ENCODE measurements at regions not wholly inside any gene's neighbourhood (a gene's known extent, or its start where the extent isn't known, plus 50 kb on each side); places are given as distances from the start of the nearest gene placed in this dataset.

DNA sequence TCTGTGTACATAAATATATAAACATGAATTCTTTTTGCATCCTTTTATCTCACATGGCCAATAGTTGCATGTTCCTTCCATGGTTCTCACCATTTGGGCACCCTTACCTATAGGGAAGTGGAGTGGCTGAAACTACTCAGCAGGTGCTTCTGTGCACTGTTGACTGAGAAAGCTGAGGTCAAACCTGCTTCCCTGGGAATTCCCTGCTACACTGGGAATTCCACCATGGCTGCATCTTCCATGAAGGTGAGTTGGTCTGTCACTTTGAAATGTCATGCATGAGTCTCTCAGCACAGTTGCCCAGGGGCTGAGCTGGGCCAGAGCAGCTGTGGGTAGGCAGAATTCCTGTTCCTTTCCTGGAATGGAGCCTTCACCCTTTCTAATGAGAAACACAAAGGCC is 193.8 kb upstream of the PRSS16 start:
- DNase-seq, result no peak

DNA sequence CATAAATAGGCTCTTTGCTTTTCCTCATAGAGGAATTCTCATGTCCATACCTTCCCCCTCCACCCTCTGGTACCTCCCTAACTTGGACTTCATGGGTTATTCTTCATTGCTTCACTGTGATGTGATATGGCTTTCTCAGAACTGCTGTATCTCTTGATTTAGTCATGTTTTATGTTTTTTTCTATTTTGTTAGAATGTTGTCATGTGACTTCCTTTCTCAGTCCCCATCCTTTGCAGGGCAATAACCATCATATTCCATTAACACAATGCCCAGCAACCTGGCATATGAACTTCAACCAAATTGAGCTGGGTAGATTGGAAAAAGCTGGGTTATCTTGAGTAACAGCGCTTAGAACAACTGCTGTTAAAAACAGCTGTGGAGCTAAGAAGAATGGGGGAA is 190.9 kb upstream of the PRSS16 start:
- no peak for DNase-seq

DNA sequence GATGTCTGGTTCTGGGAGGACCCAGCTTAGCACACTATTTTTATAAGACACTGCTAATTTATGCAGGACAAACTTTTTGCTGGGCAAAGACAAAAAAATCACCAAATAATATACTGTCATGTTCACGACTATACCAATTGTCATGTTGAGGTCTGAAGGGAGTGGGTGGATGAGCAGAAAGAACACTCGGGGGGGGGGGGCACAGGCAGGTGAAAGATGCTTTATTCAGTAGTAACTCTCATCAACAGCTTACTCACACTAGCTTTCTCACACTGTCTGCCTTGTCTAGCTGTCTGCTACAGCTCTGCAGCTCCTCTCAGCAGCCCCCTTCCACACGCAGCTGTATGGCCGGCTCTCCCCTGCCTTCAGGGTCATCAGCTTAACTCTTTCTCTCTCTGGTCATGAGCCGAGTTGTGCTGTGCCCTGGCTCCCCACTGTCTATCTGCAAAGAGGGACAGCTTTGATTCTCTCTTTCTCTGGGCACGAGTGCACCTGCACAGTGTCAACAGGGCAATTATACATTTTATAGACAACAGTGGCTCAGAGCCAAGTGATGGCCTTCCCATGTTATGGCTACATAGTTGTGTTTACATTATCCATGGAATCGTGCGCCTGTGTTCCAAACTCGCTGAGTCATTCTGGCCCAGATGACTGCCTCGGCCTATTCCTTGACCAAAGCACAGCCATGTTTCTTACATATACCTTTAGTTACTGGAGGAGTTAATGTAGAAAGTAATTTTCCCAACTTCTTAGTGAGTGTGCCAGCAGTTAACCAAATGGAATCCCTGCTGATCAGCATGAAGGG is 187.7 kb upstream of the PRSS16 start:
- DNase-seq, result no peak

DNA sequence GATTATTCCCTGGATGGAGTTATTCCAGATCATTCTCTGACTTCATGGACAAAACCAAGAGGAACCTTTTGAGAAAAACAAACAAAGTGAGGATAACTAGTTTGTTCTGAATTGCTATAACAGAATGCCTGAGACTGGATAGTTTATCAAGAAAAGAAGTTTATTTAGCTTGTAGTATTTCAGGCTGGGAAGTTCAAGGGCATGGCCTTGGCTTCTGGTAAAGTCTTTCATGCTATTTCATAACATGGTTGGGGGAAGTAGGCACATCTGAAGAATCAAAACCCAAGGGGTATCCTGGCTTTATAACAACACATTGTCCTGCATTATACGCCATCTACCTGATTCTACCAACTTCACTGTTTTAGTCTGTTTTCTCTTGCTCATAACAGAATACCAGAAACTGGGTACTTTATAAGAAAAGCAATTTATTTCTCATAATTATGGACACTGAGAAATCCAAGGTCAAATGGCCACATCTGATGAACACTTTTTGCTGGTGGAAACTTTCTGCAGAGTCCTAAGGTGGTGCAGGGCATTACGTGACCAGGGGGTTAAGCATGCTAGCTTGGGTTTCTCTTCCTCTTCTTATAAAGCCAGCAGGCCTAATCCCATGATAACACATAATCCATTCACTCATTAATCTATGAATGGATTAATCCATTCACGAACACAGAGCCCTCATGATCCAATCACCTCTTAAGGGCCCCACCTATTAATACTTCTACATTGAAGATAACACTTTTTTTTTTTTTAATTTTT is 186.1 kb upstream of the PRSS16 start:
- no peak for DNase-seq

DNA sequence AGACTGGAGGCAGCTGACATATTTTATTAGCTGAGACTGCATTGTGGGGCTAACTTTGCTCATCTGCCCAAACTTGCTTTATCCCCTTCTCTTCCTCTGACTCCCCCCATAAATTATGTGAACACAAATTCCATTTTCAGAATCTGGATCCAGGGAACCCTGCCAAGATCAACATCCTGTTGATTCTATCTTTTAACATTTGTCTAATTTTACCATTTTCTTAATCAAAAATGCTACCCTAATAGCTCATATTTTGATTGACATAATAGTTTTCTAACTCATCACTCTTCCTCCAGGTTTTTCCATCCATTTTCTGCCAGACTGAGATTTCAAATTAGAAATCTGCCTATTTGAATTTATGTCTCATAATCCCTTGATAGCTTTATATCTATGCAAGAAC is 184.7 kb upstream of the PRSS16 start:
- DNase-seq, result no peak

DNA sequence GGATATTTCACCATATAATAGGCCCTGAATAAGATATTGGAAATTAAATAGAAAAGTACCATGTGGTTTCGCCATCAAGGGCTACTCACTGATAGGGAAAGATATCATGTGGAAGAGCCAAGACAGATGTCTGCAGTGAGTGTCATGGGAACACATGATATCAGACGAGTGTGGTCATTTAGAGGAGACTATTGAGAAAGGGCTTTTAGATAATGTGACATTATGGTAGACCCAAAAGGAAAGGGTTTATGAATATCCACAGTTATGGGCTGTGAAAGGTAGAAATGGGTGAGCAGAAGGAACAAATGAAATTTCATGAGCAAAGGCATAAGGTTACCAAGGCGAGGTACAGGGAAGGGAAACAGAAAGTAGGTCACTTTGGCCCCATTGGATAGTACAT is 182.3 kb upstream of the PRSS16 start:
- DNase-seq, result no peak

DNA sequence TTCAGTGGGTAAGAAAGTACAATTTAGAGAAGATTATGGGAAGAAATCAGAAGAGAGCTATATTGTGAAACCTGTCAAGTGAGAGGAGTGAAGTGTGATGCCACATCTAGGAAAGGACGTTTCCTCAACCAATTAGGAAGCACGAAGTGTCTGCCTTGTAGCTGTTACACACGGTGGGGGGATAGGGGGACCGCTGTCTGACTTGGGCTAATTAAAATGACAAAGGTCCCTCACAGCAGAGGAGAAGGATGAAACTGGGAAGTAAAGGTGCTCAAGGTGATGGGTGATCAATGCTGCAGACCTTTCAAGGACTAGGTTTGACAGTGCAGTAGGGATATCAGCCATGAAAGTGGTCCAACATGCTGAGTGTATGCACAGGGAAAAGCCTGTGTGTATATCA is 181.1 kb upstream of the PRSS16 start:
- no peak for DNase-seq

DNA sequence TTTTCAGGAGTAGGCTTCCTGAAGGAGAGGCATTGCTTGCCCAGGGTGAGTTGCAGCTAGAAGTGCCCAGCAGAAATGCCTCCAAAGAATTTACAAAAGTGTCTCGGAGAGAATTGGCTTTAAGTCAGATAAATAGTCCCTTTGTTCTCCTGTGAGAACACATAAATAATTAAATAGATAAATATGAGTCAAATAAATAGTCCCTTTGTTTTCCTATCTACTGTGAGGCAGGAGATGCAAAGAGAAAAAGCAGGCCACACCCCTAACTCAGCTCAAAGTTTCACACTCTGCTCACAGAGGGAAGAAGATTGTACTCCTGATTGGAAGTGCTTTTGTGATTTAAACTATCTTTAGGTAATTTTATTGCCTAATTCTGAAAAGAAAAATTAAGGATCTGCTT is 180.7 kb upstream of the PRSS16 start:
- no peak for DNase-seq

DNA sequence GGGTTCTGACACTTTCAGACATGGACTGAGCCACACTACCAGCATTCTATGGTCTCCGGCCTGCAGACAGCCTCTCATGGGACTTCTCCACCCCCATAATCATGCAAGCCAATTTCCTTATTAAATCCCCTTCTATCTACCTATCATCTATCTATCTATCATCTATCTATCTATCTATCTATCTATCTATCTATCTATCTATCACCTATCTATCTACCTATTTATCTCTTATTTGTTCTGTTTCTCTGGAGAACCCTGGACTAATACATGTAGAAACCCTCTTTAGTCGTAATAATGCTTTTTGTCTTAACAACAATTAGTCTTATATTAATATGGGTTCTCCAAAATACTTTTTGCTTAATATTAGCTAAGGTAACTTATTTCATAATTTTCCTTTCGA is 174.1 kb upstream of the PRSS16 start:
- no peak for DNase-seq

DNA sequence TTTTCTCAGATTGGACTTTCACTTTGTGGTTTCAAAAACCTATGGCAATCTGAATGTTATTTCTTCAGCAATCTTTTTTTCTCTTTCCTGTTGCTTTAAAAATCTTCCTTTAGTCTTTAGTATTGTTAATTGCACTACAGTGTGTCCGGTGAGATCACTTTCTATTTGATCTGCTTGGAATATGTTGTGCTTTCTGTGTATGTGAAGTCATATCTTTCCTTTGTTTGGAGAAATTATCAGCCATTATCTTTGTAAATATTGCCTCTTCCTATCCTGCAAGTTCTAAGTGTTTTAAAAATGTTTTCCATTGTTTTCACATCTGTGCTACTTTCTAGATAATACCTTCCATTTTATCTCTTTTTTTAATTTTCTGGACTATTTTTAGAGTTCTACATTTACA is 171.4 kb upstream of the PRSS16 start:
- no peak for DNase-seq

DNA sequence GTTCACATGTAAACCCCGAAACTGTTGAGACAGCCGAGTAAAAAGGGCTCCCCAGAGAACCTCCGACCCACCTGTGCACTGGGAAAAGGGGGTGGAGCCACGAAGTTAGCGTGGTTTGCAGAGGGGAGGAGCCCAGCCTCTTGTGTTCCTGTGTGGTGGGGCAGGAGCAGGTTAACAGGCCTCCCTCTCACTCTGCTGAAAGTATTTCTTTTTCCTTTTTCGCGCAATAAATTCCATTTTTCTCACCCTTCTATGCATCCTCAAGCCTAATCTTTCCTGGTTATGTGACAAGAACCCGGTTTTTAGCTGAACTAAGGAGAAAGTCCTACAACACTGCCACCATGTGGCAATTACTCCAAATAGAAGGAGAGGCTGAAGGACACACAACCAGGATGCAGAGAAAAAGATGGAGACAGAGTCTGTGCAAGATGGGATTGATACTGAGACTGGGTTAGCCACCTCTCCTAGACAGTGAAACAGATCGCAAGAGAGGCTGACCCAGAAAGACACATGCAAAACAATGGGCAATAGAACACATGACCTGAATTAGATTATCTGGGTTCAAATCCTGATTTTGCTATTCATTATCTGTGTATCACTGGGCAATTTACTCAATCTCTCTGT is 168.7 kb upstream of the PRSS16 start:
- peak; percentile 79 for DNase-seq

DNA sequence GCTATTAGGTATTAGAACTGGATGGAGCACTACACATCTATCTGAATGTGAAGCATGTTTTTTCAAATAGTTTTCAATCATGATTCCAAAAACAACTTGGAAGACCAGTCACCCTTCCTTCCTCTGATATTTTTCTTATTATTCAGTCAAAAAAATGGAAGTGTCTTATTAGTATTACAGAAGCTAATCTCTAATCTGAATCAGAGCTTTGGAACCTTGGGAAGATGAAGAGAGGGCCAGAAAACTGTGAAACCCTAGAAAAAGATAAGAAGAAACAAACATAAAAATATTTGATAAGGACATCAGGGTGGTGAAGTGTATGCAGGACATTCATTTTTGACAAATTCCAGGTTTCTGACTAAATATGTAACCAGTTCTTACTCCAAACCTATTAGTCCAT is 166.3 kb upstream of the PRSS16 start:
- no peak for DNase-seq

DNA sequence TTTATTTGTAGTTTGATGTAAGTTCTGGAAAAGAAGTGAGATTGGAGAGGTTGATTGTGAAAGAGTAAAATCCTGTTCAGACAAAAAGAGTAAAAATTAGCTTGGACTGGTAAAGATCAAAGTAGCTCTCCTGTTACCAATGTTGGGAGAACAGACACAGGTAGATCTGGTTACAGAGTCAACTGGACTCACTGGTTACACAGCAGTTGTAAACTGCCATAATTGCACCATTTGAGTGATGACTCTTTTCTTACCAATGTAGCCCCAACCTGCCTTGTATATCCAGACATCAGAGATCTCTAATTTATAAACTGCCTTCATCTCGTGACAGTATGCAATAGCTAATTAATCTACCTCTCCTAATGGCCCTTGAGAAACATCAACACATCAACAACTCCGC is 165.6 kb upstream of the PRSS16 start:
- no peak for DNase-seq

DNA sequence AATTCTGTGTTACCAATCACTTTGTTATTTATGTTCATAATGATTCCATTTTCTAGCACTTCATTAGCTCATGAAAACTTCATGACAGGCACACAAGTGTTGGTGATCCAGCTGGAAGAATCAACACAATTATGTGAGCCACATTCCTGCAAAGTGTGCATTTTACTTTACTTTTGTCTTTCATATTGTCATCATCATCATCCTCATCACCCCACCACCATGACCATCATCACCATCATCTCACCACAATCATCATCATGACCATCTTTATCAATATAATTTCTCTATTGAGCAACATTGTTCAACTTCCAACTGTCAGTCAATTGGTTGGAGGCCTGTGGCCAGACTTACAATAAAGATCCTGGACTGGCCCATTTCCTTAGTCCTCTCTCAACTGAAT is 159.4 kb upstream of the PRSS16 start:
- DNase-seq, result no peak

DNA sequence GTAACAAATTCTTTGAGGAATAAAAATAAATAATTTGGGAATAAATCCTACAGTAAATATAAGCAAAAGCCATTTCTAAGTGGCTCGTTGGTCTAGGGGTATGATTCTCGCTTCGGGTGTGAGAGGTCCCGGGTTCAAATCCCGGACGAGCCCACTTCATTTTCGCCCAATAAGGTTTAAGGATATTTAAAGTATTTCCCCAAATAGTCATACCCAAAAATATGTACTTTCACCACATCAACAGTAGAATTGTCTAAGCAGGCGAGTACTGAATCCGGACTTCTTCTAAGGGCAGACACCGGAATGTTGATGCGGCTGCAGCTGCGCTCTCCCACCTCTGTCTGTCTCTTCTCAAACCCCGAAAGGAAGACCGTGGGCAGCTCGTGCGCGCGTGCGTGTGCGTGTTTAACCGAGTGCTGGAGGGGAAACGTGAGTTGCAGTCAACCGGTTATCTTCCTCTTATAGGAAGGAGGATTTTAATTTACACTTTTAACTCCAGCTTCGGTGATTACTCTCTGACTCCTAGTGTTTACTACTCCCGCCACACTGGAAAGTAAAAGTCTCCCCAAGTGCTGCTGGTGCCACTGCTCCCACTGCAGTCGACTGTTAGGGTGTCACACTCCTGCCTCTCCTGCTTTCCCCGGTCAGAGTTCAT is 155.7 kb upstream of the PRSS16 start:
- peak; percentile 52 for DNase-seq

DNA sequence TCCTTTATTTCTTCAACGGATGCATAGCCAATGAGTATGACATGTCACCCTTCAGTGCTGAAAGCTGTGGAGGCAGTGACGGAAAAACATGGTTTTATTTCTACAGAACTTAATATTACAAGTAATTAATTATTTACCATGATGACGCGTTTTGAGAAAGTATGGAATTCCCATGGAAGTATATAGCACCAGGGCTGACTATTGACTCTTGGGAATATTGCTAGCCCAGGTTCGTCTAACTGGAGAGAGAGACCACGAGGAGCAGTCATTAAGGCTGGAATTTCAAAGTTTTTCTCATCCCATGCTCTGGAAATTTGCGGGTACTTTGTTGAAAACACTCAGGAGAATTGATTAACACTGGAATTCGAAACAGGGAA is 155.2 kb upstream of the PRSS16 start:
- peak; percentile 4 for DNase-seq

DNA sequence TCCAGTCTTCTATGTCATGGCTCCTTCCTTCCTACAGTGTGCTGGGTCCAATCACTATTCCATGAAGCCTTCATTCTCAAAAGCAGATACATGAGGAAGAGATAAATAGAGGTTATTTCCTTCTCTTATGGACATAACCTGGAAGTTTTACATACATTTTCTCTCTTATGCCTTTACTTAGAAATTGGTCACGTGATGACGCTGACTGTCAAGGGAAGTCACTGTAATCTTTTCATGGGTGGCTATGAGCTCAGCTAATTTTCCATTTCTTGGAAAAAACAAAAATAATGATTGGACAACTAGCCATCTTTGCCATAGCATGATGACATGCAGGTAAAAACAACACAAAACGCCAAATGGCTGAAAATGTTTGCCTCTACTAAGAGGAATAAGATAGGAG is 151.6 kb upstream of the PRSS16 start:
- no peak for DNase-seq

DNA sequence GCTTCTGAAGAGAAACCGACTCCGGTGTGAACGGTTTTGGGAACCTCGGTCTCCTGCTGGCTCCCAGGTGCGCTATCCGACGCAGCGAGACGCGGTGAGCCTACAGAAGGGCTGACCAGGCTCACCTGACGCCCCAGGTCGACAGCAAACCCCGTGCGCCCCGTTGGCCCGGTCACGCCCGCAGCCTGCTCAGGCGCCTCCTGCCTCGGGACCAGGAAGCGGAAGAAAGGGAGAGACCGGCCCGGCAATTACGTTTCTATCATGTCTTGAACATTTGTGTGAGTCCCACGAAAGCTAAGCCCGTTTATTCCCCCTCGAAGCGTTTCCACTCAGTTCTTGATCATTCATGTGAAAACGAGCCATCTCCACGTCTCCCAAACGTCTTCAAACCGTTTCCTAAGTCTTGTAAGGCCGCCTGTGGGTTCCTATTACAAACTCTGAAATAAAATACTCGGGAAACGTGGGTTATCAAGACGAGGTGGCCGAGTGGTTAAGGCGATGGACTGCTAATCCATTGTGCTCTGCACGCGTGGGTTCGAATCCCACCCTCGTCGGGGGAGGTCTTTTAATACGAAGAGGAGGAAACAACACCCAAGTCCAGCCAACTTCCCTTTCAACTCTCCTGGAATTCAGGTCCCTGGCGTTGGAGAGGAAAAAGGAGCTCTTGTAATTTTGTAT is 150.5 kb upstream of the PRSS16 start:
- DNase-seq, result peak; percentile 49

DNA sequence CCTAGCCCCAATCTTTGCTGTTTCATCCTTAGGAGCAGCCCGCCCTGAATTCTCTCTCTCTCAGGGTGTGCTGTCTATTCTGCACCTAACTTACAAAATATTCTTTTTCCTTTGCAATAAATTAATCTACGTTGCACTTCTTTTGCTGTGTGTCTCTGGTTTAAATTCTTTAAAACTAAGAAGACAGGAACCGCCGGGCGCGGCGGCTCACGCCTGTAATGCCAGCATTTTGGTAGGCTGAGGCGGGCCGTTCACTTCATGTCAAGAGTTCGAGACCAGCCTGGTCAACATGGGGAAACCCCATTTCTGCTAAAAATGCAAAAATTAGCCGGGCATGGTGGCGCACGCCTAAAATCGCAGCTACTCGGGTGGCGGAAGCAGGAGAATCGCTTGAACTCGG is 148.5 kb upstream of the PRSS16 start:
- DNase-seq, result no peak

DNA sequence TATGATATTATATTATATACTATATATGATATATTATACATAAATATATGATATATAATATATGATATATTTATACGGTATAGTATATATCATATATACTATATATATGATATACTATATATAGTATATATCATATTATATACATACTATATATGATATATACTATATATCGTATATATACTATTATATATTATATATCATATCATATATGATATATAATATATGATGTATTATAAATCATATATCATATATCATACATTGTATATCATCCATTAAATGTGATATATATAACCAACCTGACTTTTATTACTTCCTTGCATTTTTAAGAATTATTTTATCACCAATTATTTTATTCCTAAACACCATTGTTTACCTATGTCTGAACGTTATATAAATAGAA is 146.6 kb upstream of the PRSS16 start:
- DNase-seq, result no peak

DNA sequence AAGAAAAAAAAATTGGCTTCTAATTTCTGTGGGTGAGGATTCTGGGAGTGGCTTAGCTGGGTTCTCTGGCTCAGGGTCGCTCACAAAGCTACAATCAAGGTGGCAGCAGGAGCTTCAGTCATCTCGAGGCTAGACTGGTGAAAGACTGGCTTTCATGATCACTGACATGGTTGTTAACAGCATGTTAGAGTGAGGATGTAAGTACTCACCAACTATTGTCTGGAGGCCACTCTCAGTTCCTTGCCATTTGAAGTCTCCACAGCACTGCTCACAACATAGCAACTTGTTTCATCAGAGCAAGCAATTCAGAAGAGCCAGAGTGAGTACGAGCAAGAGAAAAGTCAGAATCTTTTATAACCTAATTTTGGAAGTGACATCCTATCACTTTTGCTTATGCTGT is 145.7 kb upstream of the PRSS16 start:
- DNase-seq, result no peak

DNA sequence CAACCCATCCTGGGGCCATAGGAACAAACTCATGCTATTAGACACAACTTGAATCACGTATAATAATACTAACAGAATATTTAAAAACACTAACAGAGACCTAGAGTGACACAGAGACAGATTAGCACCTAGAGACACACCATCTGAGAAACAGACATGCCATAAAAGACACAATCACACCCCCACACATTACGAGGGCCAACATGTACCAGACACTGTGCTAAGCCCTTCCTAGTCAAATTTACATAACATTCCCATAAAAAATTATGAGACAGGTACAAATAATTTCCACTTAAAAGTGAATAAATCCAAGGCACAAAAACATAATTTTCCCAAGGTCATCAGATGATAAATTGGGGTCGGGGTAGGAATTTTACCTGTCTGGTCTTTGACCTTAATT is 141.1 kb upstream of the PRSS16 start:
- no peak for DNase-seq

DNA sequence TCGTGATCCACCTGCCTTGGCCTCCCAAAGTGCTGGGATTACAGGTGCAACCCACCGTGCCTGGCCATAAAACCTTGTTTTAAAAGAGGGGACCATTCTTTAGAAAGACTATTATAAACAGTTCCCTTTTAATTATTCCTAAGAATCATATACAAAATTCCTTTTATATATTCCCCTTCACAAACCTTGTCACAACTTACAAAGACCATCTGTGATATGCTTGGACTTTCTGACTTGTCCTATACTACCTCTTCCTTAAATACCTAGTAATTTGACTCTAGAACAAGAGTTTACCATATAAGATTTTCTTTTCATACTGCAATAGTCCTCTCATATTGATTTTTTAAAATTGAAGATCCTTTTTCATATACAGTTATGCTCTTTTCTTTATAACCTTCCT is 135.8 kb upstream of the PRSS16 start:
- DNase-seq, result no peak
